SK-N-MC (cell line): ENCODE measurements at regions not wholly inside any gene's neighbourhood (a gene's known extent, or its start where the extent isn't known, plus 50 kb on each side); places are given as distances from the start of the nearest gene placed in this dataset.

Source experiments
- DNase-seq: peaks from one replicate; pipeline ENCODE4 v3.0.0-alpha.2; 2011; ENCODE audit warnings: low read depth, low spot score
- H3K27ac ChIP-seq: fragments of 200-600 bp; sonication (generic); 2 replicates; pipeline ENCODE4 v1.5.1; 2016; ENCODE audit warnings: mixed run types
- H3K36me3 ChIP-seq: fragments of 200-600 bp; sonication (generic); 2 replicates; pipeline ENCODE4 v1.6.1; 2017; ENCODE audit warnings: antibody characterized with exemption, low read length, mixed read lengths; ENCODE audit not compliant: insufficient read depth
- H3K4me3 ChIP-seq: fragments of 200-600 bp; sonication (generic); 2 replicates; pipeline ENCODE4 v1.5.1; 2016
- H3K9ac ChIP-seq: fragments of 200-600 bp; sonication (generic); 2 replicates; pipeline ENCODE4 v1.8.0; 2017; ENCODE audit warnings: mixed run types, mixed read lengths; ENCODE audit not compliant: insufficient read length
- H3K9me3 ChIP-seq: fragments of 200-600 bp; sonication (generic); 2 replicates; pipeline ENCODE4 v1.6.1; 2017; ENCODE audit warnings: low read depth, mild to moderate bottlenecking, antibody characterized with exemption, low read length, moderate library complexity, mixed read lengths
- EZH2 ChIP-seq: fragments of 200-600 bp; sonication (generic); IDR thresholded peaks from one replicate; pipeline ENCODE4 v1.6.1; 2017; ENCODE audit warnings: antibody characterized with exemption
- FOXP2 ChIP-seq: optimal IDR thresholded peaks from 2 replicates; pipeline ENCODE3; 2011; ENCODE audit warnings: mild to moderate bottlenecking, moderate library complexity; ENCODE audit not compliant: insufficient read depth; ENCODE audit errors: extremely low read length, control extremely low read depth
- POLR2AphosphoS5 ChIP-seq: IDR thresholded peaks from 2 replicates; pipeline ENCODE4 v1.6.1; 2012; ENCODE audit warnings: mild to moderate bottlenecking, low read depth, low read length, borderline replicate concordance

DNA sequence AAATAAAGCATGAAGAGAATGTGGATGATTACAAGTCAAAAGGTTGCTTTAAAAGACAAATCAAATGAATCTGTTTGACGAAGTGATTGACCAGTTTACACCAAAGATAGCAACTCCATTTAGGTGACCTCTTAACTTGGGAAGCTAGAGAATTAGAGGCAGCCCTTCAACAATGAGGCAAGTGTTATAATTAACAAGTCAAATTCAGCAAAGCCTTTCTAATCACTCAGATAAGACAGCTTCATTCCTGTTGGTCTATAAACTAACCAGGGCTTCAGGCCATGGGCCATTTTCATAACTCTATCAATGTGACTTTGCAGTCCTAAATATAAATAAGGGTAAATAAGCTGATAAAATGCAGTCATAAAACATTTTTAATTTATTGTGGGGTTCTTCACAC lies 712.2 kb upstream of the SEMA6A start:
- no peak for TF ChIP-seq POLR2AphosphoS5
- no peak for TF ChIP-seq FOXP2
- DNase-seq = no peak
- no peaks in the 10 kb centered on the region for H3K36me3 ChIP-seq

DNA sequence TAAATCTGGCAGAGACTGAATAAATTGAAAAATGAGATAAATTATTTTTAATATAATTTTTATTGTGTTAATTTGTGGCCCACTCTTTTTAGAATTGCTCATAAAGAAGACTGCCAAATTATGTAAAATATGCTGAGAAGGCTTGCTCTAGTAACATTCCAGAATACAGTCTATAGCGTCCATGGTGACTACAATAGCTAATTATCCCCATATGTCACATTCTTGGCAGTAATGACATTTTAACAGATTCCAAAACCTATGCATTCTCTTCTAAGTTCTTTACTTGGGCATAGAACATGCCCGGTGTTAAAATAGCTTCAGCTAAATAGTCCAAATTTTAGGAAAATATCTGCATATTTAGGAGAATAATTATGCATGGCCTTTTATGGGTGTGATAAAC lies 697.0 kb upstream of the SEMA6A start:
- no peak for TF ChIP-seq EZH2
- H3K9me3 ChIP-seq = no peaks in the 10 kb centered on the region
- no peak overlapping the region for H3K9ac ChIP-seq
- no peaks in the 10 kb centered on the region for H3K36me3 ChIP-seq
- H3K27ac ChIP-seq = no peak overlapping the region
- DNase-seq = no peak
- H3K4me3 ChIP-seq = no peak overlapping the region

More for the DNA sequence above, 712.2 kb upstream of the SEMA6A start:
- Histone ChIP-seq H3K27ac (no peak overlapping the region), H3K4me3 (no peak overlapping the region), H3K9ac (no peak overlapping the region), H3K9me3 (no peaks in the 10 kb centered on the region)

GRCh38 chr5:117266280-117266679 lies 691.7 kb upstream of the SEMA6A start:
- no peak overlapping the region for H3K27ac ChIP-seq
- TF ChIP-seq FOXP2 (no peak), EZH2 (no peak), POLR2AphosphoS5 (no peak)
- peaks cover 6% of the 10 kb centered on the region; the same call in 1 of the 2 replicates for H3K9me3 ChIP-seq
- no peak for DNase-seq
- no peak overlapping the region for H3K9ac ChIP-seq
- no peaks in the 10 kb centered on the region for H3K36me3 ChIP-seq
- H3K4me3 ChIP-seq = no peak overlapping the region

GRCh38 chr5:117263231-117263630 lies 688.6 kb upstream of the SEMA6A start:
- Histone ChIP-seq H3K27ac (no peak overlapping the region), H3K9me3 (peaks cover 6% of the 10 kb centered on the region; the same call in 1 of the 2 replicates), H3K4me3 (no peak overlapping the region), H3K36me3 (no peaks in the 10 kb centered on the region), H3K9ac (no peak overlapping the region)
- TF ChIP-seq FOXP2 (no peak), EZH2 (no peak), POLR2AphosphoS5 (no peak)
- DNase-seq = no peak

- H3K9me3 ChIP-seq = peaks cover 6% of the 10 kb centered on the region; the same call in 1 of the 2 replicates
- H3K4me3 ChIP-seq = no peak overlapping the region
- H3K36me3 ChIP-seq = no peaks in the 10 kb centered on the region
- no peak for DNase-seq
- no peak overlapping the region for H3K9ac ChIP-seq
- peak overlapping the region; percentile 32 for H3K27ac ChIP-seq
- TF ChIP-seq EZH2 = no peak
- TF ChIP-seq FOXP2 = no peak
- no peak for TF ChIP-seq POLR2AphosphoS5
Observed at GRCh38 chr5:117262572-117263131, 688.0 kb upstream of the SEMA6A start.

GRCh38 chr5:117261948-117262571 lies 687.4 kb upstream of the SEMA6A start:
- Histone ChIP-seq H3K4me3 (no peak overlapping the region), H3K9ac (no peak overlapping the region), H3K27ac (peak overlapping the region; percentile 32), H3K36me3 (no peaks in the 10 kb centered on the region), H3K9me3 (peaks cover 6% of the 10 kb centered on the region; the same call in 1 of the 2 replicates)
- TF ChIP-seq EZH2 = no peak
- TF ChIP-seq FOXP2 = no peak
- TF ChIP-seq POLR2AphosphoS5 = no peak
- no peak for DNase-seq

DNA sequence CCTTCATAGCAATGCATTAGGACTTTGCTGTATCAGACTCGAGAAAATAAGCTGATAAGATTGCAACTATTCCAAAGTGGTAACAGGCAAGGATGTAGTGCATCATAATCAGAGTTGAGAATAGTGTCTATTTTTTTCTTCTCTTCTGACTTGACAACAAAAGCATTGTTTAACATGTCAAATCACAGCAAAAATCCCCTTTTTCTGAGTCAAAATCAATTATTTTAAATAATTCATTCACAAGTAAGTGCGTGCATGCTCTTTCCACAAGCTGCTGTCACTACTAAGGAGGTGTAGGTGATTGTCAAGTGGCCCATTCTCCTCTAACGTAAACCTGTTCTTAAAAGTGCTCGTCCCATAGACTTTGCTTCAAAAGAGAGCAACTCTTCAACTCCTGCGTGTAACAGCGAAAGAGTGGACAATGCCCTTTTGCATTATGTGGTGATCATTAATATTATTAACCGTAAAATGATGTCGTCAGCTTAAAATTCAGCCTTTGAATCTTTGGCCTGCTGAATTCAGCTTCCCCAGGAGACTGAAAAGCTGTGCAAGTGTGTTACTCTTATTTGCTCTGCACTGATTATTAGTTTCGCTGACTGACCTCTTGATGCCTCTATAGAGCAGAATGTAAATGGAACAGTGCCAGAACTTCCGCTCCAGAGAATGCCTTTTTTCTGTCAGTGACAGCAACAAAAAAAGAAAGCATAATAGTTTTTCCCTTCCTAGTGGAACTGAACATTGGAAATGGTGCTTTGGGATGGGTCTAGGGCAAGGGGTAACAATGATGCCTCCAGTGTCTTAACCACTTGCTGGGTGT lies 680.8 kb upstream of the SEMA6A start:
- DNase-seq = no peak
- TF ChIP-seq POLR2AphosphoS5 (no peak), EZH2 (no peak), FOXP2 (no peak)

GRCh38 chr5:117252566-117252965 lies 677.9 kb upstream of the SEMA6A start:
- Histone ChIP-seq H3K4me3 (no peak overlapping the region), H3K9me3 (no peaks in the 10 kb centered on the region), H3K9ac (no peak overlapping the region), H3K27ac (no peak overlapping the region), H3K36me3 (no peaks in the 10 kb centered on the region)
- DNase-seq = no peak
- TF ChIP-seq EZH2 (no peak), POLR2AphosphoS5 (no peak), FOXP2 (no peak)

More for the DNA sequence above, 680.8 kb upstream of the SEMA6A start:
- Histone ChIP-seq H3K36me3 (no peaks in the 10 kb centered on the region), H3K9me3 (no peaks in the 10 kb centered on the region), H3K27ac (no peak overlapping the region), H3K4me3 (no peak overlapping the region), H3K9ac (no peak overlapping the region)
